HepG2 (cell line): ENCODE measurements at regions not wholly inside any gene's neighbourhood (a gene's known extent, or its start where the extent isn't known, plus 50 kb on each side); places are given as distances from the start of the nearest gene placed in this dataset.

ENCODE experiments used
- POLR2A ChIP-seq, 2 experiments: IDR thresholded peaks; 2 replicates each; pipeline ENCODE4 v1.6.1; 2011; ENCODE audit warnings: low read depth in 2 of 2, low read length in 2 of 2, mild to moderate bottlenecking in 1 of 2, moderate library complexity in 1 of 2; ENCODE audit not compliant: insufficient read depth in 1 of 2
- SMAD1 ChIP-seq: sonication (generic); formaldehyde crosslinking; IDR thresholded peaks from 2 replicates; pipeline ENCODE4 v1.4.0; 2020; ENCODE audit warnings: missing genetic modification reagents, low read depth, mild to moderate bottlenecking, borderline replicate concordance
- SMC3 ChIP-seq: IDR thresholded peaks from 2 replicates; pipeline ENCODE4 v1.6.1; 2011; ENCODE audit warnings: low read length, improper control_type of control experiment
- YY1 ChIP-seq: IDR thresholded peaks from 2 replicates; pipeline ENCODE4 v1.6.1; 2011; ENCODE audit warnings: low read length, low read depth, moderate library complexity, mild to moderate bottlenecking; ENCODE audit not compliant: insufficient read depth, insufficient replicate concordance
- ZNF234 ChIP-seq: sonication (generic); formaldehyde crosslinking; conservative IDR thresholded peaks from 2 replicates; pipeline ENCODE4 v1.5.1; 2020; ENCODE audit warnings: mild to moderate bottlenecking, missing genetic modification reagents
- ZNF350 ChIP-seq: sonication (generic); formaldehyde crosslinking; IDR thresholded peaks from 2 replicates; pipeline ENCODE4 v1.4.0; 2020; ENCODE audit warnings: mild to moderate bottlenecking, low read depth, missing genetic modification reagents, borderline replicate concordance
- ZNF891 ChIP-seq: sonication (generic); formaldehyde crosslinking; IDR thresholded peaks from 2 replicates; pipeline ENCODE4 v1.5.0; 2020; ENCODE audit warnings: mild to moderate bottlenecking, missing genetic modification reagents
- TF ChIP-seq, protein P1 (sequence below): sonication (generic); formaldehyde crosslinking; IDR thresholded peaks from 2 replicates; pipeline ENCODE4 v1.5.0; 2020; ENCODE audit warnings: mild to moderate bottlenecking, missing genetic modification reagents, moderate library complexity
- TF ChIP-seq, protein P2 (sequence below): sonication (generic); formaldehyde crosslinking; IDR thresholded peaks from 2 replicates; pipeline ENCODE4 v1.5.1; 2020; ENCODE audit warnings: mild to moderate bottlenecking, missing genetic modification reagents, borderline replicate concordance
- TF ChIP-seq, protein P3 (sequence below), 2 experiments: fragments of 450-650 bp in 1 of 2; sonication (generic) in 1 of 2; formaldehyde crosslinking in 1 of 2; IDR thresholded peaks; 2 replicates each; pipeline versions ENCODE4 v1.6.1 to v1.8.0; 2016 to 2022; ENCODE audit warnings: antibody characterized with exemption in 1 of 2, mild to moderate bottlenecking in 1 of 2, missing genetic modification reagents in 1 of 2

DNA sequence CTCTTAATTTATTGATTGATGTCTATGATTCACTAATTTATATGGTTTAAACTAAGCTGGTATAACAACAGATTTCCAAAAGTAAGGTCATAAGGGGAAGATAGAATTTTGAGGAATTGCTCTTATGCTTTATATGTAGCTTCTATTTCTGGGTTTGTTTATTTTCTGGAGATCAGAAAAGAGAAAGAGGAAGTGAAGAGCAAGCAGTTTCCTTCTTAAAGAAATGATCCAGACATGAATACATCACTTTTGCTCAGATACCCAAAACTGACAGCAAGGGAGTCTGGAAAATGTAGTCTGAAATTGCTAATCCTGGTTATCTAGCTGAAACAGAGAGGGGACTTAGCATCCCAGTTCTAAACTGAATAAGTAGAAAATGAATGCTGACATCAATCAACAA lies 912.5 kb upstream of the CRIM1 start:
- TF ChIP-seq, protein P1, sequence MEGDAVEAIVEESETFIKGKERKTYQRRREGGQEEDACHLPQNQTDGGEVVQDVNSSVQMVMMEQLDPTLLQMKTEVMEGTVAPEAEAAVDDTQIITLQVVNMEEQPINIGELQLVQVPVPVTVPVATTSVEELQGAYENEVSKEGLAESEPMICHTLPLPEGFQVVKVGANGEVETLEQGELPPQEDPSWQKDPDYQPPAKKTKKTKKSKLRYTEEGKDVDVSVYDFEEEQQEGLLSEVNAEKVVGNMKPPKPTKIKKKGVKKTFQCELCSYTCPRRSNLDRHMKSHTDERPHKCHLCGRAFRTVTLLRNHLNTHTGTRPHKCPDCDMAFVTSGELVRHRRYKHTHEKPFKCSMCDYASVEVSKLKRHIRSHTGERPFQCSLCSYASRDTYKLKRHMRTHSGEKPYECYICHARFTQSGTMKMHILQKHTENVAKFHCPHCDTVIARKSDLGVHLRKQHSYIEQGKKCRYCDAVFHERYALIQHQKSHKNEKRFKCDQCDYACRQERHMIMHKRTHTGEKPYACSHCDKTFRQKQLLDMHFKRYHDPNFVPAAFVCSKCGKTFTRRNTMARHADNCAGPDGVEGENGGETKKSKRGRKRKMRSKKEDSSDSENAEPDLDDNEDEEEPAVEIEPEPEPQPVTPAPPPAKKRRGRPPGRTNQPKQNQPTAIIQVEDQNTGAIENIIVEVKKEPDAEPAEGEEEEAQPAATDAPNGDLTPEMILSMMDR (CRISPR knock-in tag), result no peak
- no peak for TF ChIP-seq ZNF891 (CRISPR knock-in tag)
- TF ChIP-seq ZNF234 (CRISPR knock-in tag), result no peak
- no peak for TF ChIP-seq SMC3
- TF ChIP-seq, protein P2, sequence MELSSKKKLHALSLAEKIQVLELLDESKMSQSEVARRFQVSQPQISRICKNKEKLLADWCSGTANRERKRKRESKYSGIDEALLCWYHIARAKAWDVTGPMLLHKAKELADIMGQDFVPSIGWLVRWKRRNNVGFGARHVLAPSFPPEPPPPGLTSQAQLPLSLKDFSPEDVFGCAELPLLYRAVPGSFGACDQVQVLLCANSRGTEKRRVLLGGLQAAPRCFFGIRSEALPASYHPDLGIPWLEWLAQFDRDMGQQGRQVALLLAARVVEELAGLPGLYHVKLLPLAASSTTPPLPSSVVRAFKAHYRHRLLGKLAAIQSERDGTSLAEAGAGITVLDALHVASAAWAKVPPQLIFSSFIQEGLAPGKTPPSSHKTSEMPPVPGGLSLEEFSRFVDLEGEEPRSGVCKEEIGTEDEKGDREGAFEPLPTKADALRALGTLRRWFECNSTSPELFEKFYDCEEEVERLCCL (CRISPR knock-in tag), result no peak
- TF ChIP-seq ZNF350 (CRISPR knock-in tag), result no peak
- TF ChIP-seq SMAD1 (CRISPR knock-in tag), result no peak
- no peak for TF ChIP-seq POLR2A (IDR thresholded peaks at IDR 0.05; ENCODE audit: insufficient read depth in 1 of 2, low read depth in 2 of 2, low read length in 2 of 2)
- TF ChIP-seq, protein P3, sequence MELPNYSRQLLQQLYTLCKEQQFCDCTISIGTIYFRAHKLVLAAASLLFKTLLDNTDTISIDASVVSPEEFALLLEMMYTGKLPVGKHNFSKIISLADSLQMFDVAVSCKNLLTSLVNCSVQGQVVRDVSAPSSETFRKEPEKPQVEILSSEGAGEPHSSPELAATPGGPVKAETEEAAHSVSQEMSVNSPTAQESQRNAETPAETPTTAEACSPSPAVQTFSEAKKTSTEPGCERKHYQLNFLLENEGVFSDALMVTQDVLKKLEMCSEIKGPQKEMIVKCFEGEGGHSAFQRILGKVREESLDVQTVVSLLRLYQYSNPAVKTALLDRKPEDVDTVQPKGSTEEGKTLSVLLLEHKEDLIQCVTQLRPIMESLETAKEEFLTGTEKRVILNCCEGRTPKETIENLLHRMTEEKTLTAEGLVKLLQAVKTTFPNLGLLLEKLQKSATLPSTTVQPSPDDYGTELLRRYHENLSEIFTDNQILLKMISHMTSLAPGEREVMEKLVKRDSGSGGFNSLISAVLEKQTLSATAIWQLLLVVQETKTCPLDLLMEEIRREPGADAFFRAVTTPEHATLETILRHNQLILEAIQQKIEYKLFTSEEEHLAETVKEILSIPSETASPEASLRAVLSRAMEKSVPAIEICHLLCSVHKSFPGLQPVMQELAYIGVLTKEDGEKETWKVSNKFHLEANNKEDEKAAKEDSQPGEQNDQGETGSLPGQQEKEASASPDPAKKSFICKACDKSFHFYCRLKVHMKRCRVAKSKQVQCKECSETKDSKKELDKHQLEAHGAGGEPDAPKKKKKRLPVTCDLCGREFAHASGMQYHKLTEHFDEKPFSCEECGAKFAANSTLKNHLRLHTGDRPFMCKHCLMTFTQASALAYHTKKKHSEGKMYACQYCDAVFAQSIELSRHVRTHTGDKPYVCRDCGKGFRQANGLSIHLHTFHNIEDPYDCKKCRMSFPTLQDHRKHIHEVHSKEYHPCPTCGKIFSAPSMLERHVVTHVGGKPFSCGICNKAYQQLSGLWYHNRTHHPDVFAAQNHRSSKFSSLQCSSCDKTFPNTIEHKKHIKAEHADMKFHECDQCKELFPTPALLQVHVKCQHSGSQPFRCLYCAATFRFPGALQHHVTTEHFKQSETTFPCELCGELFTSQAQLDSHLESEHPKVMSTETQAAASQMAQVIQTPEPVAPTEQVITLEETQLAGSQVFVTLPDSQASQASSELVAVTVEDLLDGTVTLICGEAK (IDR thresholded peaks at IDR 0.05), result no peak
- TF ChIP-seq, protein P3 (CRISPR knock-in tag; IDR thresholded peaks at IDR 0.05), result no peak
- no peak for TF ChIP-seq YY1
